Right renal cortex interstitium (tissue), 3 donors: ENCODE measurements at regions not wholly inside any gene's neighbourhood (a gene's known extent, or its start where the extent isn't known, plus 50 kb on each side); places are given as distances from the start of the nearest gene placed in this dataset.
"Not testable (repeated sequence)": the region's sequence is repeated elsewhere in the genome, so short reads cannot be mapped to it uniquely, and the experiment has no call there.

ENCODE experiments used
- DNase-seq, 3 donors: peaks; one replicate each; pipeline ENCODE4 v3.0.0-alpha.2; 2013; ENCODE audit warnings: low read depth in 3 of 3, low spot score in 2 of 3

GRCh38 chr15:59792359-59792758, 103.2 kb upstream of the BNIP2 start:
- no peak for DNase-seq

- no peak for DNase-seq
These were observed 102.6 kb upstream of the BNIP2 start for GRCh38 chr15:59791755-59792154.

- DNase-seq, result no peak
These were observed 102.0 kb upstream of the BNIP2 start for GRCh38 chr15:59791079-59791478.

DNA sequence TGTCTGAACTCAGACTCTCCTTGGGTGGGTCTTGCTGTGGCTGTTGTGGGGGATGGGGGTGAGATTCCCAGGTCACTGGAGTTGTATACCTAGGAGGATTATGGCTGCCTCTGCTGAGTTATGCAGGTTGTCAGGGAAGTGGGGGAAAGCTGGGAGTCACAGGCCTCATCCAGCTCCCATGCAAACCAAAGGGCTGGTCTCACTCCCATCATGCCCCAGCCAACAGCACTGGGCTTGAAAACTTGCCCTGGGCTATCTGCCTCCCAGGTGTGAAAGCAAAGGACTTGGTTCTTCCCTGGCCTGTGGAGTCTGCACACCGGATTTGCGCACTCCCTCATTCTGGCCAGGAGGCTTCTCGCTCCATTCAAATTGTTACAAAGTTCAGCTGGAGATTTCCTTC, 97.3 kb upstream of the BNIP2 start:
- DNase-seq, result not testable (repeated sequence)

GRCh38 chr15:59785981-59786380, 96.9 kb upstream of the BNIP2 start:
- not testable (repeated sequence) for DNase-seq

DNA sequence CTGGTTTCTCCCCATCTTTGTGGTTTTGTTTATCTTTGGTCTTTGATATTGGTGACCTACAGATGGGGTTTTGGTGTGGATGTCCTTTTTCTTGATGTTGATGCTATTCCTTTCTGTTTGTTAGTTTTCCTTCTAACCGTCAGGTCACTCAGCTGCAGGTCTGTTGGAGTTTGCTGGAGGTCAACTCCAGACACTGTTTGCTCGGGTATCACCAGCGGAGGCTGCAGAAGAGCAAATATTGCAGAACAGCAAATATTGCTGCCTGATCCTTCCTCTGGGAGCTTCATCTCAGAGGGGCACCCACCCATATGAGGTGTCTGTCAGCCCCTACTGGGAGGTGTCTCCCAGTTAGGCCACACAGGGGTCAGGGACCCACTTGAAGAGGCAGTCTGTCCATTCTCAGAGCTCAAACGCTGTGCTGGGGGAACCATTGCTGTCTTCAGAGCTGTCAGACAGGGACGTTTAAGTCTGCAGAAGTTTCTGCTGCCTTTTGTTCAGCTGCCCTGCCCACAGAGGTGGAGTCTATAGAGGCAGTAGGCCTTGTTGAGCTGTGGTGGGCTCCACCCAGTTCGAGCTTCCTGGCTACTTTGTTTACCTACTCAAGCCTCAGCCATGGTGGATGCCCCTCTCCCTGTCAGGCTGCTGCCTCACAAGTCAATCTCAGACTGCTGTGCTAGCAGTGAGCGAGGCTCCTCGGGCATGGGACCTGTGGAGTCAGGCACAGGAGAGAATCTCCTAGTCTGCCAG, 94.8 kb upstream of the BNIP2 start:
- not testable (repeated sequence) for DNase-seq

DNA sequence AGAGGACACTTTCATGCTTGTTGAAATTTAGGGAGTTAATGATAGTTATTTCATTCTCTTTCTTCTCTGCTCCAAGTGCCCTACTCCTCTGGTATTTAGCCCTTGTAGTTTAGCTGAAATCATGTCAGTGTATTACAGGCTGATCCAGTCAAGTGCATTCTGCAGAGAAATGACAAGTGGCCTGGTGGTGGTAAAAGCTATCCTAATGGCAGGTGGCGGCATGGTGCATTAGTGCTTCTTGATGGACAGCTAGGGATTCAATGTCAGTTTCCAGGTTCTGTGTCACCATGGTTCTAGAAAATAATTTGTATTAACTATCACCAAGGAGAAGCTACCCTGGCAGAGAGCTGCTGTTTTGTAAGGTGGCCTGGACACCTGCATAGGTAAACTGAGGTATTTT, 90.0 kb upstream of the BNIP2 start:
- DNase-seq, result no peak

DNA sequence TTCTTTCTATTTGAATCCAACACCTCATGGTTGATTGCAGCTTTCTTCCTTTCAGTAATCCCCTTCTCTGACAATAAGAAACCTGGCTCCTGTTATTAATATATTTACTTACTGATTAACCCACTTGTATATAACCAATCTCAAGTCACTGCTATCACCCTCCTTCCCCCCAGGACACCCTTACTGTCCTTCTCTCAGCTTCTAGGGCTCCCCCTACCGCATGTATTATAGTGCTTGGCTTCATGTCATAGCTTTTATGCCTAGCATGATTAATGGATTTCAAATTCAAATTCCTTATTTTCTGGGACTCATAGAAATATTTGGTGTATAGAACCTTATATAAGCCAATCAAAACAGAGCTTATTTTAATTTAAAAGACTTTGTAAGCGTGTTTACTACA, 75.7 kb upstream of the BNIP2 start:
- DNase-seq, result no peak

DNA sequence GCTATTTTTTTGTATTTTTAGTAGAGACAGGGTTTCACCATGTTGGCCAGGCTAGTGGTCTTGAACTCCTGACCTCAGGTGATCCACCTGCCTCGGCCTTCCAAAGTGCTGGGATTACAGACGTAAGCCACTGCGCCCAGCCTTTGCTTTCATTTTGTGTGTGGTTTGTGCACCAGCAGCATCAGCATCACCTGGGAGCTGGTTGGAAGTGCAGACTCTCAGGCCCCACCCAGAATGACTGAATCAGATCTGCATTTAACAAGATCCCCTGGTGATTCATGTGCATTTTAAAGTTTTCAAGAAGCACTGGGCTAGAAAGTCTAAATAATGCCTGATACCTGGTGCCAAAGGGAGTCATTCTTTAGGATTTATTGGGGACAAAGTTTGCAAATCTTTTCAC, 73.4 kb upstream of the BNIP2 start:
- no peak for DNase-seq

DNA sequence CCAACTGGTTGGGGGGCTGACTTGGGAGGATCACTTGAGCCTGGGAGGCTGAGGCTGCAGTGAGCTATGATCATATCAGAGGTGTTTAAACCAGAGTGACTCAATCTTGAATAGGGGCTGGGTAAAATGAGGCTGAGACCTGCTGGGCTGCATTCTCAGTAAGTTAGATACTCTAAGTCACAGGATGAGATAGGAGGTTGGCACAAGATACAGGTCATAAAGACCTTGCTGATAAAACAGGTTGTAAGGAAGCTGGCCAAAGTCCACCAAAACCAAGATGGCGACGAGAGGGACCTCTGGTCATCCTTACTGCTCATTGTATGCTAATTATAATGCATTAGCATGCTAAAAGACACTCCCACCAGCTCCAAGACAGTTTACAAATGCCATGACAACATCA, 71.1 kb upstream of the BNIP2 start:
- not testable (repeated sequence) for DNase-seq

DNA sequence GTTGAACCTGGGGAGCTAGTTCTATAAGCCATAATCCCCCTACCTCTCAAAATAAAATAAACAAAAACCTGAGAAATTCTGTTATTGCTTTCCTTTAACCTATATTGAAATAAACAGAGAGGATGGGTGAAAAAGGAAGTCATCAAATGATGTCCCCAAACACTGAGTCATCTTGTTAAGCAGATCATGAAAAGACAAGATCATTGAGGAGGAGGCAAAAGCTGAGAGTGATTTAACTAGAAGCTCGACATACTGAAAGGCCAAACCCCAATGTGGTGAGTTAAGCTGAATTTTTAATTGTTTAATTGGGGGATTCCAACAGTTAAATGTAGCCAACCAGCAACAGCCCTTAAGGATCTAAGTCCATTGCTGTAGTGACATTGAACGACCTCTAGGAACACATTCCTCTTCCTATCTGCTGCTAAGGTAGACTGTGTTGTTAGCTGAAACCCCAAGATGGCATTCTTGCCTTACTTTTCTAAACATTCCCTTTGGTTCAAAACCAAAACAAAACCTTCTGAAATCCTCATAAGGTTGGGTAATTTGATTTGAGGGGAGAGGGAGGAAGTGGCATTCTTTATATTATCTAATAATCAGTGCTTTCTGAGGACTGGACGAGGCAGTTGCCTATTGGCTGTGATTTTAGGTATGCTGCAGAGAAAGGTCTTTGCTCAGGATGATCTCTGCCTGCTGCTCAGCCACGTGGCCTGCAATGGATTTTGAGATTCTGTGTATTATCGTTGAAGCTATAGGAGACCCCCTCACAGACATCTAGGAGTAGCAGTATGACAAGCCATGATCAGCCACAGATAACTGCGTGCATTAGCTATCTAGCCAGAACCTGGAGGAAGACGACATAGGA, 62.7 kb upstream of the BNIP2 start:
- DNase-seq, result no peak

- DNase-seq, result no peak
These were observed 57.7 kb upstream of the BNIP2 start for GRCh38 chr15:59746777-59747176.

GRCh38 chr15:59741274-59741906, 52.3 kb upstream of the BNIP2 start:
- no peak for DNase-seq

- no peak for DNase-seq
These were observed 50.6 kb upstream of the BNIP2 start for GRCh38 chr15:59739557-59740186.
